ENCODE measurements at regions not wholly inside any gene's neighbourhood (a gene's known extent, or its start where the extent isn't known, plus 50 kb on each side); places are given as distances from the start of the nearest gene placed in this dataset.
"Not testable (repeated sequence)": the region's sequence is repeated elsewhere in the genome, so short reads cannot be mapped to it uniquely, and the experiment has no call there.

DNA sequence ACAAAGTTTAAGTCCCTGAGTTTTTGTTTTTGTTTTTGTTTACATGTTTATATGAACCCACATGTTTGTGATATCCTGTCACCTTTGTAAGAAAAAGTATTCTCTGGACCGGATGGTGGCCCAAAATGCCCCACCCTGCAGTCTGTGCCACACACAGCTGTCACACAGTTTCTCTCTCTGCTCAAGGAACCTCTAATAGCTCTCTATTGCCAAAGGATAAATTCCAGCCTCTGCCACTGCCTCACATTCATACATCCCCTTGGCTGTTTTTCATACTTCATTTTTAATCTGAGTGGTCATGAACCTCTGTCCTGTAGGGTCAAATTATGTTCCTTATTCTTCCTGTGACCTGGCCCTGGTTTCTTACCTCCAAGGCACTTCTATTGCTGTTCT lies 520.3 kb upstream of the CDH5 start:
- DNase-seq (ENCODE audit: low read depth in 2 of 2): no peak

DNA sequence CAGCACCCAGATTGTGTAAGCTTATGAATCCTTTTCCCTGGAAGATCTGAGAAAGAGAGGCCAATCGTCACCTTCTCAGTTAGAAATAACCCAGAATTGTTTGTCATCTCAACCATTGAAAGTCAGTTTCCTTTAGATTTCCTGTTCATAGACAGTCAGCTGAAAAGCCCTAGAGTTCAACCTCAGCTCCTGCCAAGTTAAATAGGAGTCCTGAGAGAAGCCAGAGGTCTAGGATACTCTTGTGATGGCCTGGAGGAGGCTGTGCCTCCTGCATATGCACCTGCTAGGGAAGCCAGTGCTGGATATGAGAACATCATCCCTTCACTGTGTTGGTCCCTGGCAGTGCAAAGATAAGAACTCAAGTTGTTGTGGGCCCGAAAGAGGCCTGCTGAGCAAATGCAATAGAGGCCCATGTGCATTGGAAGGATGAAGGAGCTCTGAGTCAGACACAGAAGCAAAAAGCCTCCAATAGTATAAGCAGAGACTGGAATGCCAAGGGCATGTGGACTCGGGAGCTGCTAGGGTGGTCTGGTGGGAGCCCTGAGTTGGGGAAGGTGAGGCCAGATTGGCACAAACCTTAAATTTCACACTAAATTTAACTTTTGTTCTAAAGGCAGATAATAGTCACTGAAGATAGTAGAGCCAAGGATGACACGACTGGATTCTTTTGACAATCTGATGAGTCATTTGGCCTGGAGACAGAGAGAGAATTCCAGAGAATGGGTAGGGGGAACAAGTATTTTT lies 520.9 kb upstream of the CDH5 start:
- DNase-seq (ENCODE audit: low read depth in 2 of 2): no peak

DNA sequence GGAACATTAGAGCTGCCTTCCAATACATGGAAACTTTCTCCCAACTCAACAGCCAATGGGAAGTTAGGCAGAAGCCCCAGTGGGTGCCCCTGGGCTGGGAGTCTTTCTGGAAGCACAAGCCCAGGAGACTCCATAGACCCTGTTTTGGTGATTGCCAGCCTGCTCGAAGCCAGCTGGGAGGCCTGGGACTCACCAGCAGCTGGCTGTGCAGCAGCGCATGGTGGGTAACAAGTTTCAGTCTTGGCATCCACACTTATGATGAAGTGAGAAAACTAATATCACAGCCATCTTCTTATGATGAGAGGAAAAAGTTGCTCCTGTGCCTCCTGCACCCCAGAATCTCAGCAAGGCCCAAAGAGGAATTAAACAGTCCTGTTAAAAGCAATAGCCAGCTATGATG lies 522.5 kb upstream of the CDH5 start:
- DNase-seq (ENCODE audit: low read depth in 2 of 2): no peak

DNA sequence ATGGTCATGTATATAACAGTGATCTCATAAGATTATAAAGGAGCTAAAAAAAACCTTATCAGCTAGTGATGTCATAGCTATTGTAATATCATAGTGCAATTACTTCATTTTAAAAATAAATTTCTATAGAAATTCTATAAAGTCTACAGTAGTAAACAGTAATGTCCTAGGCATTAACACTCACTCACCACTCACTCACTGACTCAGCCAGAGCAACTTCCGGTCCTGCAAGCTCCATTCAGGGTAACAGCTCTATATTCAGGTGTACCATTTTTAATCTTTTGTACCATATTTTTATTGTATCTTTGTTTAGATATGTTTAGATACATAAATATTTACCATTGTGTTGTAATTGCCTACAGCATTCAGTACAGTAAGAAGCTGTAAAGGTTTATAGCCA lies 524.4 kb upstream of the CDH5 start:
- DNase-seq (ENCODE audit: low read depth in 2 of 2): no peak

DNA sequence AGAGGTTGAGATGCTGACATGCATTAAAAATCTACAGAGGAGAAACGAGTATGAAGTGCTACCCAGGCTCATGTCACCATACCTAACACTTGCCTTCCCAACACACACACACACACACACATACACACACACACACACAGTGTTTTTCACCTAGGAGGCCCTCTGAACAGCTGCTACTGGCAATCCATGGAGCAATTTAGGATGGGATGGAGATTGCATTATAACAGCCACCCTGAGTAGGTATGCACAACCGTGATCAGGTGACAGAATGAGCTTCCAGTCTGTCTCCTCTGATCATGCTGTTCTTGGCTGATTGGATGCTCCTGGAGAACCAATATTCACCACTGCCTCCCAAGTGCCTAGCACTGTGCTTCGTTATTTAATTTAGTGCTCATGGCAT lies 528.5 kb upstream of the CDH5 start:
- DNase-seq (ENCODE audit: low read depth in 2 of 2): no peak

DNA sequence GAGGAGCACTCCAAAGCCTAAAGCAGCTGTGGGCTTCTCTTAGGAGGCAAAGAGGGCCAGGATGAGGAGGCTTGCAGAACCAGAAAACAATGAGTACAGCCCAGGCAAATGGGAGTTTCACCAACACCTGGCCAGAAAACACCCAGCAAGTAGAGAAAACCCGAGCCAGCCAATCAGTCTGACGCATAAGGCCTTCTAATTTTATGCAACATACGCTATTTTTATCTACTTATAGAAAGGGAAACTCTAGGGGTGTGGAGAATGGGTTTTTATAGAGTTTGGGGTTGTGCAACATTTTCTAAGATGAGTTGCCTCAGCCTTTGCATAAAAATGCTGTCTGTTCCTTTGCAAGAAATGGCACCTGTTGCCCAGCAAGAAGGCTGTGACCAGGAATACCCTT lies 529.0 kb upstream of the CDH5 start:
- DNase-seq (ENCODE audit: low read depth in 2 of 2): no peak

DNA sequence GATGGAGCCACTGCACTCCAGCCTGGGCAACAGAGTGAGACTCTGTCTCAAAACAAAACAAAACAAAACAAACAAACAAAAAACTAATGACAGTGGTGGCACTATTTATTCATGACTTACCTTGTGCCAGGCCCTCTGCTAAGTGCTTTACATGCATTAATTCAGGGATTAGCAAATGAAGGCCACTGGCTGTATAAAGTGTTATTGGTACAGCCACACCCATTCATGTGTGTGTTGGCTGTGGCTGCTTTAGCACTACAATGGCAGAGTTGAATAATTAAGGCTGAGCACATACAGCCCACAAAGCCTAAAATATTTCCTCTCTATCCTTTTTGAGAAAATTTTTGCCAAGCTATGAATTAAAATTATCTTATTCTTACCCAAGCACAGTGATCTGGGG lies 531.8 kb upstream of the CDH5 start:
- no peak for DNase-seq (ENCODE audit: low read depth in 2 of 2)

DNA sequence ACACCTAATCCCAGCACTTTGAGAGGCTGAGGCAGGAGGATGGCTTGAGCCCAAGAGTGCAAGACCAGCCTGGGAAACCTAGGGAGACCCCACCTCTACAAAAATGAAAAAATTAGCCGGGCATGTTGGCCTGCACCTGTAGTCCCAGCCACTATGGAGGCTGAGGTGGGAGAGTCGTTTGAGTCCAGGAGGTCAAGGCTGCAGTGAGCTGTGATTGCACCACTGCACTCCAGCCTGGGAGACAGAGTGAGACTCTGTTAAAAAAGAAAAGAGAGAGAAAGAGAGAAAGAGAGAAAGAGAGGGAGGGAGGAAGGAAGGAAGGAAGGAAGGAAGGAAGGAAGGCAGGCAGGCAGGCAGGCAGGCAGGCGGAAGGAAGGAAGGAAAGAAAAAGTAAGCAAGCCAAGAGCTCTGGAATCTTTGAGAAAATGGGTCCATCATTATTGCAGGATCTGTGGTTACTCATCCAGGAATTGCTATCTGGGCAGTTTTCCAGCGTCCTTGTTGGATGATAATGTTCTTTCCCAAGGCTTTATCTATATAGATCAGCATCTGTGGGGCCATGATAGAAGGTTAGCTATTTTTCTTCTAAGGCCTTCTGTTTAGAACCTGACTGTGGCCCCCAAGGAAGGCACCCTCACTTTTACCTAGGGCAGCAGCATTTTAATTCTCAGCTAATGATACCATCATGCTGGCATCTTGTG lies 533.2 kb upstream of the CDH5 start:
- DNase-seq (ENCODE audit: low read depth in 2 of 2): no peak

DNA sequence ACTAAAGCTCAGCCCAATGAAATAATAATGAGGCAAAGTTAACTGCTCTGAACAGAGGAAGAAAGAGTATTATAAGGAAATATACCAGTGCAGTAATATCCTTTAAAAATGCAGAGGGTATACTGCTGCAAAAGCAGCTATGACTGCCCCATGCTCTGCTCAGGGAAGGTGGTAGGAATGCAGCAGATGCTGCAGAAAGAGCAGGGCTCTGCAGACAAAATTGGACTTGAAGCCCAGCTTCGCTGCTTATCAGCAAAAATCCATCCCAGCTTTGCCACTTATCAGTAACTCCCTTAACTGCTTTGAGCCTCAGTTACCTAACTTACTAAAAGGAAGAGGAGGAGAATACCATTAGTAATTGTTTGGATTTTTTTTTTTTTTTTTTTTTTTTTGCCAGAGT lies 533.8 kb upstream of the CDH5 start:
- no peak for DNase-seq (ENCODE audit: low read depth in 2 of 2)

DNA sequence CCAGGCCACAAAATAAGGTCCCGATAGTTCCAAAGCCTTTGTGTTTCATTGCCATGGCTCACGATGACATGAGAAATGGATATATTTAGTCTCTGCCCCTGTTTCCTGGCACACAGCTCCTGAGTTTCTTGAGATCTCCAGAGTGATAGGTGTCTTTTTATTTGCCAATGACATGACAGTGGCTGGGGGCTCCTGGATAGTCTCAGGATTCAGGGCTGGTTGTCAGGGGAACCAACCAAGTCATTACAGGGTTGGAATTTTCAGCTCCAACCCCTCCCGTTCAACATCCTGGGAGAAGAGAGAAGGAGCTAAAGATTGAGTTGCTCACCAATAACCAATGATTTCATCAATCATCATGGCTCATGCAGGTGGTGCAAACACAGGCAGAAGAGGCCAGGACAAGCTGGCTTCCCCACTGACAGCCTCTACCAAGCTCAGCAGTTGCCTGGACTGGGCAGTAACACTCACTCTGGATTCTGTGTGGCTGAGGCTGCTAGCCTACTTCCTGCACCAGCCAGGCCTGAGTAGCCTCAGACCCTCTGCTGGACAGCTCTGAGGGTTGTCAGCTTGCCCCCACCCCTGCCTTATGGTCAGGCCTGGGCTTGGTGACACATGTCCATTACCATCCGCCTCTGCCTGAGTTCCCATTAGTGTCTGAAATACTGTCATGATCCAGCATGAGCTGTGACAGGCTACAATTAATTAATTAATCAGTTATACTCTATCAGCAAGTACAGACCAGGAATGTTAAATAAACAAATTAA lies 534.4 kb upstream of the CDH5 start:
- DNase-seq (ENCODE audit: low read depth in 2 of 2): no peak

DNA sequence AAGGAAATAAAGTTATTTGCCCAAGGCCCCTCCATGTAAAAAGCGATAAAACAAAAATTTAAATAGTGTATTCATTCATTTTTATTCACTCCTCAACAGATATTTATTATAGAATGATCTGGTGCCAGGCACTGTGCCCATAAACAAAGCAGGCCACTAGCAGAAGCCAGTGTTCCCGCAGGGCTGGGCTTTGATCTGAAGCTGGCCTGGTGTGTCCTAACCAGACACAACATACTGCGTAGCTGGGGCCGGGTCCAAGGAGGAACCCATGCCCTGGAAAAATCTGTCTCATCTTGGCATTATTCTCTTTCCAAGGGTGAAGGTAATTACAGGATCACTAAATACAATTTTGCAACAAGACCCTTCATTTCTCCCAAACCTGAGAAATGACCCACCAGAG lies 537.4 kb upstream of the CDH5 start:
- DNase-seq (ENCODE audit: low read depth in 2 of 2): no peak

DNA sequence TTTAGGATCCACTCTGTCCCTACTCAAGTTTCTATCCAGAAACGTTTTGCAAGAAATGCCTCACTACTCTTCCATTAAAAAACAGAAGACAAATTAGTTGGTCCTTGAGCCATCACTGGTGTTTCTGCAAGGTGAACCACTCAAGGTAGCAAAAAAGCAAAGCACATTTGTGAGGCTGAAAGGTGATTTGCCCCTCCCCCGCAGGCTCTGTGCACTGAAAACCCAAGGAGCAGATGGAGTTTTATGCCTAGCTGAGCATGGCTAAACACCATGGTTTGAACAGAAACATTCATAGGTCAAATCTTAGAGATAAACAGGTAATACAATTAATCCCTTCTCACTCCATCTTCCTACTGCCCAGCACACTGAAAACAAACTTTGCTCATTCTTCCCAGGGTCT lies 538.2 kb upstream of the CDH5 start:
- DNase-seq (ENCODE audit: low read depth in 2 of 2): no peak

DNA sequence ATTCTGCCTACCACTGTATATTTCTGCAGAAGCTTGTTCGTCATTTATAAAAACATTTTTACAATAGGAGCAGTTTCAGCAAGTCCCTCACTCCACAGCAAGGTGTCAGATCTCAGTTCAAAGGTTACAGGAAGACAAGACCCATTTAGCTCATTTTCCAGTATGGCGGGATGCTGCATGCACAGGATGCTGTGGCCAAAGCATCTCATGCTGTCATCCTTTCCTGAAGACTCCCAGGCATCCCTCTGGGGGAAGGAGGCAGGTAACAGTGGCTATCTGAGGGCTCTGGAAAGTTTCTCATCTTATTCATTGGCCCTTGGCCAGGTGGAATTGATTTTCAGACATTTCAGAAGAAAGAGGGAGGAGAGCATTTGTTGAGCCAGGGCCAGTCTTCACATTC lies 539.3 kb upstream of the CDH5 start:
- no peak for DNase-seq (ENCODE audit: low read depth in 2 of 2)

DNA sequence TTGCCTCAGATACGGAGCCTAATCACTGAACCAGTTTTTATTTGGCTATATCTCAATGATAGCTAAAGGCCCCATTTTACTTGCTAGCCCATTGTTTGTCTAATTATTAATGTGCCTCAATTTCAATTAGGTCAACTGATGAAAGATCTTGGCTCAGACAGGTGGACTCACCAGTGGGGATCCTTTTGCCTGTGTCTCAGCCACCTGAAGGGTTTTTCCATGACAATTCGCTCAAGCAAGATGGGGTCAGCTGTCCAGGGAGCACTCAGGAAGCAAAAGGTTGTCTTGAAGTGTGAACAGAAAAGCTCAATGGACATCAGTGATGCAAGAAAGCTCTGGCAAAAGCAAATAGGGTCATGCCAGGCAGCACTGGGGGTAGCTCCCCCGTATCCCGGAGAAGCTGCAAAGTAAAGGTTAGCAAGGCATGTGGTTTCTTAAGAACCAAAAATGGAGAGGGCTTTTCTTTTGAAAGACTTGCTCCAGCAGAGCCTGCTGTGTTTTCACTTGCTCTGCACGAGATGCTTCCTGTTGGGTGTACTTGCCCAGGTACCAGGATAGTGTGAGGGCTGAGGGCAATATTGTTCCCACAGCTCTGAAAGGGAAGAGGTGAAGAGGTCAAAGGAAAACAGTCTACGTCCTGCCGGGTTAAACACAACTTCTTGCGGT lies 541.2 kb upstream of the CDH5 start:
- no peak for DNase-seq (ENCODE audit: low read depth in 2 of 2)

DNA sequence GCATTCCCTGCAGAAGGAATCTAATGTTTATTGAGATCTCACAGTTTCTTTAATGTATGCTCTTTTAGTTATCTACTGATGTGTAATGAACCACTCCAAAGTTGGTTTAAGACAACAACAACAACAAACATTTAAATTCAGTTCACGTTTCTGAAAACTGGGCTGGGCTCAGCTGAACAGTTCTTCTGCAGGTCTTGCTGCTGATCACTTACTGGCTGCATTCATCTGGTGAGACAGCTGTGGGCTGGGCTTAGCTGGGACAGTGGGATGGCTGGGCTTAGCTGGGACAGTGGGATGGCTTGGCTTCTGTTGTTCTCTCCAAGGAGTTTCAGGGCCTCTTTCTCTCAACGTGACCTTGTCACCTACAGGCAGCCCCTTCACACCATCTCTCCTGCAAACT lies 544.3 kb upstream of the CDH5 start:
- DNase-seq (ENCODE audit: low read depth in 2 of 2): no peak

DNA sequence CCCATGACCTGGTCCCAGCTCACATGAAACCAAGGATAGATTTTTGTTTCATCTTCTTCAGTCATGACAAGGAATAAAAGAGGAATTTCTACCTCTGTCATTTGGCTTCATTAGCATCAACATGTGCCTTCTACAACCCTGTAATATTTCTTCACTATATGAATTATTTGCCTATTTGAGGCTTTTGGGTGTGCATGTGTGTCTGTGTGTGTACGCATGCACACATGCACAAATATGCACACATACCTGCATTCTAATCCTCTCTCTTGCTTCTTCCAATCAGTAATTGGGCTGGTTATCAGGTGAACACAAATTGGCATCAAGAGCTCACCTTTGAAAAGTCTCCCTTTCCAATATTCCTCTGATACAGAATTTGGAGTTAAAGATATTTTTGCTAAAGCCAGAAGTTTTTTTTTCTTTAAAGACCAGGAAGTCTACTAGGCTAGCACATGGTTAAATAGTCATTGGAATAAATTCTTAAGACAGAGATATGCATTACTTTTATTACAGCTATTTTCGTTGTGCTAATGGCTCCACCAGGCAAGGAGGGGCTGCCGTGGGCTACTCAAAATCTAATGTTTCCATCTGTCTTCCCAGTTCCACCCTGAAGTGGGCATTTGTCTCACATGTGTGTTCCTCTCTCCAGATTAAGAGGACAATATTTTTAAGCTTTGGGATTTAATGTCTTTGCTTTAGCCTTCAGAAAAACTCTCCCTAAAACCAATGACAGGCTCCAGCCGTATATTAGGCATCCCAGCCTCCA lies 547.2 kb upstream of the CDH5 start:
- no peak for DNase-seq (ENCODE audit: low read depth in 2 of 2)

DNA sequence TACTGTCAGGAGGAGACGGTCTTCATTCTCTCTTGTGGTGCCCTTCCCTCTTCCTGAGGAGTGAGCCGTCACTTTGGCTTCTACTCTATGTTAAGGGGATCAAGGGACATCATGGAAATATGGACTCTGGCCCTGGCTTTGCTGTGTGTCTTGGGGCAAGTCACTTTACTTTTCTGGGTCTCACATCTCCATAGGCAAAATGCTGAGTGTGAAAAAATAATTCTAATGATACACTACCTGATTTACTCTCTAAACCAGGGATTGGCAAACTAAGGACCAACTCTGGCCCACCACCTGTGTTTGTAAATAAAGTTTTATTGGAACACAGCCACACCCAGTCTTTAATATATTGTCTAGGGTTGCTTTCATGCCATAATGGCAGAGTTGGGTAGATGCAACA lies 548.7 kb upstream of the CDH5 start:
- no peak for DNase-seq (ENCODE audit: low read depth in 2 of 2)

DNA sequence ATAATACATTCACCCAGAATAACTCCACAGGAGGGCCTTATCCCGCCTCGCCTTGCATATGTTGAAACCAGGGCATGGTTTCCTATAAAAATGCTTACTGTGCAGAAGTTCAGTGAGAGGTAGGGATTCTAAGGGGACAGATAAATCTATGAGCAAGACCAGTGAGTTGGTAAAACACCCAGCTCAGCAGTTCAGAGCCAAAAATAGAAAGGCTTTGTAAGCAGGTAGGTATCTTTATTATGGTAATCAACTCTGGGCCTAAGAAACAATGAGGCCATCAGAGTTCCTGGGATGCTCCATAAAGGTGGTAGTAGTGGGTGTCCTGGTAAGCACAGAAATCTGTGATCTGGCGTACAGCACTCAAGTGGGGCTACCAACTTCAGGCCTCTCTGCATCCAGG lies 549.4 kb upstream of the CDH5 start:
- no peak for DNase-seq (ENCODE audit: low read depth in 2 of 2)

DNA sequence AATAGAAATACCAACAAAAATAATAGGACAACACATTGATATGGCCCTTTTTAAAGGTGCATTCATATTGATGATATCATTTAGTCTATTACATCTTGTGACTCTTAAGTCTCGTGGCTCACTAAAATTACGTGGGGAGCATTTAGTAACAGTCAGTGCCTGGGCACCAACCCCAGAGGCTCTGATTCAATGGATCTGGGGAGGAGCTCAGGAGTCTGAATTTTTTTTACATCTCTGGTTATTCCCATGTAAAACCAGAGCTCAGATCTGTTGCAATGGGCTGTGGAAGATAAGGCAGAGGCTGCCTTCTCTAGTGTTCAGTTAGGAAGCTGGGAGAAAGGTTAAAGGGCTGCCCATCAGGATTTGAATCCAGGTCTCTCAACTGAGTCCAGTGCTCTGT lies 549.9 kb upstream of the CDH5 start:
- no peak for DNase-seq (ENCODE audit: low read depth in 2 of 2)

DNA sequence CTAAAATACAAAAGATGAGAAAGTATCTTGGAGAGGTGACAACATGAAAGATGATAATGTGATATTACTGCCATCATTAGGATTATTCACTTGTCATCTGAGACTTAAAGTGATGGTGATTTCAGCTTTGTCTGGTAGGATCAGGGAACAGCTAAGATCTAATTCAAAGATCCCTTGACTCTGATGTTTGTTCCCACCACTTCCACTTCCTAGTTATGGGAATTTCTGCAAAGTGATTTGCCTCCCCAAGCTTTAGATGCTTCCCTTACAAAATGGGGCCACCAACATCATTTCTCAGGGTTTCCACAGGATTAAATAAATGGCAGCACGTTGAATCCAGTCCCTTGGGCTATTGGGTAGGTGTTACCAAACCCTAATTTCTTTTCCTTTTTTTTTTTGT lies 550.8 kb upstream of the CDH5 start:
- no peak for DNase-seq (ENCODE audit: low read depth in 2 of 2)

DNA sequence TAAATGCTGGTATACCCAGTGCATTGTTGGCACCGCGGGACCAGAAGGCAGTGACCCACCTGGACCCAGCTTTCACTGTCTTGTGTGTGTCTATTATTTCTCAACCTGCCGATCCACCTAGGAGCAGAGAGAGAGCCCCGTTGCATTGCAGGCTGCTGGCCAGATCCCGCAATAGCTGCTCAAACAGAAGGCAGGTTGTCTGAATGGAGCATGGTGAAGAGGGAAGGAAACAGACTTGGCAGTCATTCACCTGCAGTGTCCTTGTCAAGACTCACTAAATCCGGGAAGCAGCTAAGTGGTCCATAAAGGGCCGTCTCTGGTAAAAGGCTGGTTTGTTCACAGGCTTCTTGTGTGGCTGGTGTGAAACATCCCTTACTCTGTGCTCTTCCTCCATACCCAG lies 552.6 kb upstream of the CDH5 start:
- not testable (repeated sequence) for DNase-seq (ENCODE audit: low read depth in 2 of 2)

DNA sequence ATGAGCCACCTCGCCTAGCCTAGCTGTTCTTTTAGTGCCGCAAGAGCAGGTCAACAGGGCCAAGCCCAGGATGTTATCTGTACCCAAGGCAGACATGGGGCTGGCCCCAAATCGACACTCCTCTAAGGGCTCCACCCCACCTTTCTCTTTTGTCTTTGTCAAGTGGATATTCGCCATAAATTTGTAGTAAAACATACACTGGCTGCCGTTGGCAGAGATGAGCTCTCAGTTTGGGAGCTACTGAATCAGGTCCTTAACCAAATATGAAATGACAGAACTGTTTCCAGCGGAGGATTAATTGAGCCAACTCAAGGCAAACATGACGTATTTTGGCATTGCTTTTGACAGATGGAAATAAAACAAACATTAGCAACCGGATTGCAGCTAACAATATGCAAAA lies 556.9 kb upstream of the CDH5 start:
- no peak for DNase-seq (ENCODE audit: low read depth in 2 of 2)

Data from stimulated activated CD4-positive, alpha-beta T cell treated with anti-CD3 and anti-CD28 coated beads, Interleukin-1b, Interleukin-23, amount 100 ng/mL, for 1 hour (primary cell).